Hippocampal formation (tissue), 2 donors: ENCODE measurements at regions not wholly inside any gene's neighbourhood (a gene's known extent, or its start where the extent isn't known, plus 50 kb on each side); places are given as distances from the start of the nearest gene placed in this dataset.
"Not testable (repeated sequence)": the region's sequence is repeated elsewhere in the genome, so short reads cannot be mapped to it uniquely, and the experiment has no call there.

Experiments used
- DNase-seq, 2 donors: peaks; one replicate each; lab custom pipeline; 2025; lab: John Stamatoyannopoulos, UW

- no peak for DNase-seq
Measured at GRCh38 chr21:15472108-15473040, 257.4 kb upstream of the USP25 start.

- DNase-seq: not testable (repeated sequence)
Measured at GRCh38 chr21:15477773-15478172, 252.0 kb upstream of the USP25 start.

- DNase-seq: no peak
Measured at GRCh38 chr21:15480160-15480559, 249.6 kb upstream of the USP25 start.

GRCh38 chr21:15483138-15483780, 246.5 kb upstream of the USP25 start:
- peak; percentile 82 to 88 for DNase-seq

GRCh38 chr21:15486460-15487195, 243.2 kb upstream of the USP25 start:
- no peak for DNase-seq

GRCh38 chr21:15487196-15487550, 242.6 kb upstream of the USP25 start:
- DNase-seq: no peak

- DNase-seq: no peak
Measured at GRCh38 chr21:15491100-15491499, 238.7 kb upstream of the USP25 start.

- no peak for DNase-seq
Measured at GRCh38 chr21:15493646-15494045, 236.1 kb upstream of the USP25 start.

- no peak for DNase-seq
Measured at GRCh38 chr21:15494481-15494880, 235.3 kb upstream of the USP25 start.

- no peak for DNase-seq
Measured at GRCh38 chr21:15495965-15496364, 233.8 kb upstream of the USP25 start.

GRCh38 chr21:15496911-15497310, 232.9 kb upstream of the USP25 start:
- DNase-seq: no peak

GRCh38 chr21:15498455-15498854, 231.3 kb upstream of the USP25 start:
- DNase-seq: no peak

- no peak for DNase-seq
Measured at GRCh38 chr21:15506086-15506485, 223.7 kb upstream of the USP25 start.

- DNase-seq: no peak
Measured at GRCh38 chr21:15508554-15508953, 221.2 kb upstream of the USP25 start.

GRCh38 chr21:15514073-15514946, 215.5 kb upstream of the USP25 start:
- no peak for DNase-seq

- no peak for DNase-seq
Measured at GRCh38 chr21:15515908-15516307, 213.9 kb upstream of the USP25 start.

- DNase-seq: no peak
Measured at GRCh38 chr21:15517394-15517793, 212.4 kb upstream of the USP25 start.

GRCh38 chr21:15520811-15521643, 208.8 kb upstream of the USP25 start:
- no peak for DNase-seq

GRCh38 chr21:15521644-15522001, 208.2 kb upstream of the USP25 start:
- DNase-seq: no peak

GRCh38 chr21:15522148-15522547, 207.6 kb upstream of the USP25 start:
- DNase-seq: no peak

GRCh38 chr21:15524855-15525254, 204.9 kb upstream of the USP25 start:
- DNase-seq: no peak
